VCaP (cell line): ENCODE measurements at regions not wholly inside any gene's neighbourhood (a gene's known extent, or its start where the extent isn't known, plus 50 kb on each side); places are given as distances from the start of the nearest gene placed in this dataset.
"Not testable (repeated sequence)": the region's sequence is repeated elsewhere in the genome, so short reads cannot be mapped to it uniquely, and the experiment has no call there.

ENCODE experiments used
- H3K27ac ChIP-seq: fragments of 450-650 bp; 2 replicates; pipeline ENCODE4 v1.5.1; 2017
- TF ChIP-seq, protein P1 (sequence below): fragments of 450-650 bp; conservative IDR thresholded peaks from 2 replicates; pipeline ENCODE4 v1.5.1; 2017; ENCODE audit warnings: mild to moderate bottlenecking, moderate library complexity

DNA sequence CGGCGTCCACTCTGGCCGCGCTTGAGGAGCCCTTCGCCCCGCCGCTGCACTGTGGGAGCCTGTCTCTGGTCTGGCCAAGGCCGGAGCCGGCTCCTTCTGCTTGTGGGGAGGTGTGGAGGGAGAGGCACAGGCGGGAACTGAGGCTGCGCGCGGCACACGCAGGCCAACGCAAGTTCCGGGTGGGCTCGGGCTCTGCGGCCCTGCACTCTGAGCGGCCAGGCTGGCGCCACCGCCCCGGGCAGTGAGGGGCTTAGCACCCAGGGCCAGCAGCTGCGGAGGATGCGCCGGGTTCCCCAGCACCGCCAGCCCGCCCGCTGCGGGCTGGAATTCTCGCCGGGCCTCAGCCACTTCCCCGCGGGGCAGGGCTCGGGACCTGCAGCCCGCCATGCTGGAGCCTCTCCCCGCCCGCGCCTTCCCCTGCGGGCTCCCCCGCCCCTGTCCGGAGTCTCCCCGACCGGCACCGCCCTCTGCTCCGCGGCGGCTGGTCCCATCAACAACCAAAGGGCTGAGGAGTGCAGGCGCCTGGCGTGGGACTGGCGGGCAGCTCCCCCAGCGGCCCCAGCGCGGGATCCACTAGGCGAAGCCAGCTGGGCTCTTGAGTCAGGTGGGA is 921.2 kb upstream of the FOXG1 start:
- H3K27ac ChIP-seq: no peak overlapping the region
- TF ChIP-seq, protein P1, sequence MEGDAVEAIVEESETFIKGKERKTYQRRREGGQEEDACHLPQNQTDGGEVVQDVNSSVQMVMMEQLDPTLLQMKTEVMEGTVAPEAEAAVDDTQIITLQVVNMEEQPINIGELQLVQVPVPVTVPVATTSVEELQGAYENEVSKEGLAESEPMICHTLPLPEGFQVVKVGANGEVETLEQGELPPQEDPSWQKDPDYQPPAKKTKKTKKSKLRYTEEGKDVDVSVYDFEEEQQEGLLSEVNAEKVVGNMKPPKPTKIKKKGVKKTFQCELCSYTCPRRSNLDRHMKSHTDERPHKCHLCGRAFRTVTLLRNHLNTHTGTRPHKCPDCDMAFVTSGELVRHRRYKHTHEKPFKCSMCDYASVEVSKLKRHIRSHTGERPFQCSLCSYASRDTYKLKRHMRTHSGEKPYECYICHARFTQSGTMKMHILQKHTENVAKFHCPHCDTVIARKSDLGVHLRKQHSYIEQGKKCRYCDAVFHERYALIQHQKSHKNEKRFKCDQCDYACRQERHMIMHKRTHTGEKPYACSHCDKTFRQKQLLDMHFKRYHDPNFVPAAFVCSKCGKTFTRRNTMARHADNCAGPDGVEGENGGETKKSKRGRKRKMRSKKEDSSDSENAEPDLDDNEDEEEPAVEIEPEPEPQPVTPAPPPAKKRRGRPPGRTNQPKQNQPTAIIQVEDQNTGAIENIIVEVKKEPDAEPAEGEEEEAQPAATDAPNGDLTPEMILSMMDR: no peak

DNA sequence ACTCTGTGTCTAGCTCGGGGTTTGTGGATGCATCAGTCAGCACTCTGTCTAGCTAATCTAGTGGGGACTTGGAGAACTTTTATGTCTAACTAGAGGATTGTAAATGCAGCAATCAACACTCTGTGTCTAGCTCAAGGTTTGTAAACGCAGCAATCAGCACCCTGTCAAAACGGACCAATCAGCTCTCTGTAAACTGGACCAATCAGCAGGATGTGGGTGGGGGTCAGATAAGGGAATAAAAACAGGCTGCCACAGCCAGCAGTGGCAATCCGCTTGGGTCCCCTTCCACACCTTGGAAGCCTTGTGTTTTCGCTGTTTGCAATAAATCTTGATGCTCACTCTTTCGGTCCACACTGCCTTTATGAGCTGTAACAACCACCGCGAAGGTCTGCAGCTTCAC is 920.7 kb upstream of the FOXG1 start:
- TF ChIP-seq, protein P1: no peak
- no peak overlapping the region for H3K27ac ChIP-seq

DNA sequence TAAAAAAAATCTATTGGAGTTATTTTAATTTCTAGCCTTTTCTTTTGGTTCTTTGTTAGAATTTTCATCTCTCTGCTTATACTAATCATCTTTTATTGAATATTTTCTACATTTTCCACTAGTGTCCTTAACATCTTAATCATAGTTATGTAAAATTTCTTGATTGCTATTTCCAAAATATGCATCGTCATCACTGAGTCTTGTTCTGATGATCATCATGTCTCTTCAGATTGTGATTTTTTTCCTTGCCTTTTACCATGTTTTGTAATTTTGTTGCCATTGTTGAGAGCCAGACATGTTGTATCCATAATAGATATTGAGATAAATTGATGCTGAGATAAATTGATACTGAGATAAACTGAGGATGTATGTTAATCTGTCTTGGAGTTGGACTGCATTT is 919.1 kb upstream of the FOXG1 start:
- H3K27ac ChIP-seq: not testable (repeated sequence)

DNA sequence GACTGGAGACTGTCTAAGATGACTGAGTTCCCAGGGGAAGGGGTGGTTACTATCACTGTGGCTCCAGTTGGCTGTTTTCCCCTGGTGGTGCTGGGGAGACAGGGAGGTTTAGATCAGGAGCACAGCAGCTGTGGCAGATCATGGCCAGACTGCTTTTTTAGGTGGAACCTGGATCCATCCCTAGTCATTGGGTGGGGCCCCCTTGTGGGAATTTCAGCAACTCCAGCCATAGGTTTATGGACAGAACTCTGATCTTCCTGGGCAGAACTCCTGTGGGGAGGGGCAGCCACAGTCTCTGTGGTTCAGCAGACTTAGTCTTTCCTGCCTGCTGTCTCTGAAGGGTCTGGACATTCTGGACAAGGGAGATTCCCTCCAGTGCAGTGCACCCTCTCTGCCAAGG is 917.4 kb upstream of the FOXG1 start:
- H3K27ac ChIP-seq: not testable (repeated sequence)

DNA sequence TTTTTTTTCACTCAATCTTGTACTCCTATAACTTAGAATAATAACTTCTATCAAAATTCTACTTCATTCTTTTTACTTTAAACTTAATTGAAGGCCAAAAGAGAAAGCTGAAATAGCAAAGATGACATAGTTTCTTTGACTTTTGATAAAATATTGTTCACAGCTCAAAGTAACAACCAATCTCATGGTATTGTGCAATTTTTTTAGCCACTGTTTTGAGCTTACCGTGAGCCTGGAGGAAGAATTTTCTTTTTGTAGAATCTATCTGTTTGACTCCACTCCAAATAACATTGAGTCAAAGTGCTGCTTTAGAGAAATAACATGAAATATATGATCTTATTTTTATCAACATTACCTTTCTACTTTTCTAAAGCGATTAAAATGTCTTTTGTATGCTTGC is 903.9 kb upstream of the FOXG1 start:
- H3K27ac ChIP-seq: no peak overlapping the region
- TF ChIP-seq, protein P1: no peak

DNA sequence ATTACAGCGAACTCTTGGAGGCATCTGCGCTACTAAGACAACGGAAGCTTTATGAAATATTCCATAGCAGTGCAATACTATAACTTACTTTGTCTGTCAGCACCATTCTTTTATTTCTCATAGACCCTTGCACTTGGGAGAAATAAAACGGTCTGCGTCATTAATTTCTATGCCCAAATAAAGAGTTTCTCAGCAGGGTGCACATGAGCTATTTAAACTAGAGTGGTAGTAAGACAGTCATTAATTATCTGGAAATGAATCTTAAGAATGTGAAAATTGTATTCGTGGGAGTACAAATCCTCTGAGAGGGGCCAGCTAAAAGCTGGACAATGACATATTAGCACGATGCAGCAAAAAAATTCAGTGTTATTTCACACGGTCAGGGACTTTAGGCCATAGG is 903.4 kb upstream of the FOXG1 start:
- no peak overlapping the region for H3K27ac ChIP-seq
- TF ChIP-seq, protein P1: no peak

DNA sequence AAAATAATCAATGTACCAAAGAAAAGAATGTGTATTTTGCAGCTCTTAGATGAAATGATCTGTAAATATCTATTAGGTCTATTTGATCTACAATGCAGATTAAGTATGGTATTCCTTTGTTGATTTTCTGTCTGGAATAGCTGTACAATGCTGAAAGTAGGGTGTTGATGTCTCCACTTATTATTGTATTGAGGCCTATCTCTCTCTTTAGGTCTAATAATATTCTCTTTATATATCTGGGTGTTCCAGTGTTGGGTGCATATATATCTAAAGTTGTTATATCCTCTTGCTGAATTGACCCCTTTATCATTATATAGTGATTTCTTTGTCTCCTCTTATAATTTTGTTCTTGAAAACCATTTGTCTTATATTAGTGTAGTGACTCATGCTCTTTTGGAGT is 885.5 kb upstream of the FOXG1 start:
- TF ChIP-seq, protein P1: no peak
- no peak overlapping the region for H3K27ac ChIP-seq

DNA sequence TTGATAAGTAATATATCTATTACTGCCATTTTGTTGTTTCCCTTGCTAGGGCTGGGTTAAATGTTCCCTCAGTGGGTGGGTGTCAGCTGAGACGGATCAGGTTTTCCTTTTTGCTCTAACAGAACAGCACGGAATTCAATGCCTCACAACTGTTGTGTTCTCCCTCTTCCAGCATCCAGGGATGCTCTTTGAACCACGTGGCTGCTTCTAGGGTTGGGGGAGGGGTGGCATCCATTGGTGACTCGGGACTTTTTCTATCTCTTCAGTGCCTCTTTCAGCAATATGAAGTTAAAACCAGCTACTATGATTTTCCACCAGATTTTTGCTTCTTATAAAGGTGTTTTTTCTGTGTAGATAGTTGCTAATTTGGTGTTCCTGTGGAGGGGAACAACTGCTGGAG is 884.9 kb upstream of the FOXG1 start:
- TF ChIP-seq, protein P1: no peak
- H3K27ac ChIP-seq: no peak overlapping the region

DNA sequence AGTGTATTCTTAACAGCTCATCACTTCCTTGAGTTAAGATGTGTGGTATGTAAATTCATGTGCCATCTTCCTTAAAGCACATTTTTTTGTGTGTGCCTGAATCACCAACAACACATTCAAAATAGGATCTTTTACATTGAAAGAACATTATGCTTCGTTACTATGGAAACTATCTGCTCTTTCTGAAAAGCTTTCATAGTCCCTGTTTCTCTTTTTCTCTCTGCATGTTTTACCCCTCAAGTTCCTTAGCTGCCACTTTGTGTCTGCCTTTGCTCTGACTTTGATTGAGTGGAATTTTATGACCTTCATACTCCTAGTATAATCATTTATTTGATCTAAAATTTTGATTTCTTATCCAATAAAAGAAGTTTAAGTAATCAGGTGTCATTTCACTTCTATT is 880.3 kb upstream of the FOXG1 start:
- H3K27ac ChIP-seq: no peak overlapping the region
- TF ChIP-seq, protein P1: no peak
